ENCODE measurements at regions not wholly inside any gene's neighbourhood (a gene's known extent, or its start where the extent isn't known, plus 50 kb on each side); places are given as distances from the start of the nearest gene placed in this dataset.
A peak's percentile ranks its signal among the peaks of the same experiment; 100 is the strongest.
"Not testable (repeated sequence)": the region's sequence is repeated elsewhere in the genome, so short reads cannot be mapped to it uniquely, and the experiment has no call there.

DNA sequence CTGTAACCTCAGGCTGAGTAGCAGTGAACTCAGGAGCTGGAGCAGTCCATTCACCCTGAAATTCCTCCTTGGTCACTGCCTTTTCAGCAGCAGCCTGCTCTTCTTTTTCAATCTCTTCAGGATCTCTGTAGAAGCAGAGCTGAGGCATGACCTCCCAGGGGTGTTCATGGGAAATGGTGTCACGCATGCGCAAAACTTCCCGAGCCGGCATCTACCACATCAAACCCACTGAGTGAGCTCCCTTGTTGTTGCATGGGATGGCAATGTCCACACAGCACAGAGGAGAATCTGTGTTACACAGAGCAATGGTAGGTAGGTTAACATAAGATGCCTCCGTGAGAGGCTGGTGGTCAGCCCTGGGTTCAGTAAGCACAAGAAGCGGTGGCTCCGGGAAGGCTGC is 355.8 kb upstream of the PSMD7 start:
- not testable (repeated sequence) for H3K79me2 ChIP-seq (ENCODE audit: control insufficient read depth, insufficient read depth, low read length, poor library complexity)
- no CpG with 5 or more reads among the region's 7 CpGs for WGBS (ENCODE audit: extremely low coverage, insufficient coverage, insufficient read length)

DNA sequence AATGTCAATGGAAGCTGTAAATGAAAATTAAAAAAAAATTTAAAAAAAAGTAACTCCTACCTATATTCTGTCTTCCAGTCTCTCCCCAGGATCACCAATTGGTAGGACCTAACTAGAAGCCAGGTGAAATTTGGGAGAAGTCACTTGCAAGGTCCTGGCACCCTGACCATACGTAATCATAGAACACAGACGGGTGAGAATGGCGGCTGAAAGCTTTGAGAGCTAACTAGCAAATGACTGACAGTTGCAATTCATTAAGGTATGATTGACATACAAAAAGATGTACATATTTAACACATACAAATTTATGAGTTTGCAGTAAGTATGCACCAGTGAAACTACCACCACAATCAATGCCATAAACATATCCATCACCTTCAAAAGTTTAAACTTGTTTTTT is 372.7 kb upstream of the PSMD7 start:
- Histone ChIP-seq H3K36me3 (ENCODE audit: control insufficient read depth in 1 of 2, insufficient read depth in 2 of 2, low read length in 2 of 2) (no peaks in the 10 kb centered on the region), H2BK12ac (ENCODE audit: low read length) (no peak overlapping the region), H2AFZ (ENCODE audit: insufficient read depth, low read length, poor library complexity) (no peak overlapping the region), H4K12ac (ENCODE audit: low read depth, low read length) (no peak overlapping the region), H2BK5ac (ENCODE audit: low read depth, low read length, poor library complexity) (no peak overlapping the region), H3K27ac (ENCODE audit: low read depth, low read length) (no peak overlapping the region), H3K9ac (ENCODE audit: low read length) (no peak overlapping the region), H4K8ac (ENCODE audit: low read depth, low read length) (no peak overlapping the region), H4K91ac (ENCODE audit: low read depth, low read length) (no peak overlapping the region), H3K4me3 (ENCODE audit: low read depth, low read length) (no peak overlapping the region), H3K27me3 (ENCODE audit: insufficient read depth, low read length) (no peaks in the 10 kb centered on the region), H3K4me1 (ENCODE audit: control insufficient read depth in 1 of 2, insufficient read depth in 2 of 2, low read length in 2 of 2) (no peaks in the 10 kb centered on the region), H3K18ac (ENCODE audit: low read length) (no peak overlapping the region), H2AK5ac (ENCODE audit: low read length) (no peak overlapping the region), H2BK120ac (ENCODE audit: insufficient read depth, low read length, poor library complexity) (no peak overlapping the region), H3K9me3 (ENCODE audit: insufficient read depth, low read depth, low read length) (peaks cover 2% of the 10 kb centered on the region), H3K4ac (ENCODE audit: low read depth, low read length) (no peak overlapping the region), H3K4me2 (ENCODE audit: low read length) (no peak overlapping the region), H3K14ac (ENCODE audit: low read length) (no peak overlapping the region), H3K23ac (ENCODE audit: low read length) (no peak overlapping the region), H3K79me1 (ENCODE audit: low read length) (no peaks in the 10 kb centered on the region), H3K79me2 (ENCODE audit: control insufficient read depth, insufficient read depth, low read length, poor library complexity) (no peaks in the 10 kb centered on the region)
- no CpG with 5 or more reads among the region's 3 CpGs for WGBS (ENCODE audit: extremely low coverage, insufficient coverage, insufficient read length)
- DNase-seq = no peak

More for the DNA sequence above, 355.8 kb upstream of the PSMD7 start:
- H3K27ac ChIP-seq (ENCODE audit: low read depth, low read length); H3K9ac ChIP-seq (ENCODE audit: low read length); H3K4ac ChIP-seq (ENCODE audit: low read depth, low read length); DNase-seq; H2BK120ac ChIP-seq (ENCODE audit: insufficient read depth, low read length, poor library complexity); H4K8ac ChIP-seq (ENCODE audit: low read depth, low read length); H2AFZ ChIP-seq (ENCODE audit: insufficient read depth, low read length, poor library complexity); H2BK5ac ChIP-seq (ENCODE audit: low read depth, low read length, poor library complexity); H3K18ac ChIP-seq (ENCODE audit: low read length); H3K9me3 ChIP-seq (ENCODE audit: insufficient read depth, low read depth, low read length); H3K23ac ChIP-seq (ENCODE audit: low read length); H3K14ac ChIP-seq (ENCODE audit: low read length); H3K27me3 ChIP-seq (ENCODE audit: insufficient read depth, low read length); H2BK12ac ChIP-seq (ENCODE audit: low read length); H3K4me1 ChIP-seq (ENCODE audit: control insufficient read depth in 1 of 2, insufficient read depth in 2 of 2, low read length in 2 of 2); H4K91ac ChIP-seq (ENCODE audit: low read depth, low read length); H3K79me1 ChIP-seq (ENCODE audit: low read length); H3K4me2 ChIP-seq (ENCODE audit: low read length); H2AK5ac ChIP-seq (ENCODE audit: low read length); H4K12ac ChIP-seq (ENCODE audit: low read depth, low read length); H3K36me3 ChIP-seq (ENCODE audit: control insufficient read depth in 1 of 2, insufficient read depth in 2 of 2, low read length in 2 of 2); H3K4me3 ChIP-seq (ENCODE audit: low read depth, low read length): not testable (repeated sequence)

DNA sequence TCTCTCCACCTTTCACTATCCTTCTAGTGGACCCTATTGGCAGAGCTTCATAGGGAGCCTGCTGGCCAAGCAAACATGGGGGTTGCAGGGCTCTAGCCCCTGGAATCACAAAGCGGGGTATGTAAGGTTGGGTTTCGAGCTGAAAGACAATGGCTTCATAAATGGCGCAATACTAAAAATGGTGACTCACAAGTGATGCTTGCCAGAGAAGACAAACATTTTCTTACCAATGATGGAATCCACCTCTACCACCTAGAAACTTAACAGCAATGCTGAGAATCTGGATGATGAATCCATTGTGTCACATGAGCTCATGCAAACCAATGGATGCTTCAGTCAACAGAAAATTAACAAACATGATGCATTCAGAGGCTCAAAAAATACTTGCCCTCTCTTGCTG is 375.3 kb upstream of the PSMD7 start:
- no peaks in the 10 kb centered on the region for H3K27me3 ChIP-seq (ENCODE audit: insufficient read depth, low read length)
- no peak overlapping the region for H2BK12ac ChIP-seq (ENCODE audit: low read length)
- H3K79me1 ChIP-seq (ENCODE audit: low read length) = no peaks in the 10 kb centered on the region
- no peak overlapping the region for H4K8ac ChIP-seq (ENCODE audit: low read depth, low read length)
- H3K4me1 ChIP-seq (ENCODE audit: control insufficient read depth in 1 of 2, insufficient read depth in 2 of 2, low read length in 2 of 2) = no peaks in the 10 kb centered on the region
- H3K14ac ChIP-seq (ENCODE audit: low read length) = no peak overlapping the region
- no peak overlapping the region for H2BK120ac ChIP-seq (ENCODE audit: insufficient read depth, low read length, poor library complexity)
- WGBS (ENCODE audit: extremely low coverage, insufficient coverage, insufficient read length) = no CpG with 5 or more reads among the region's 3 CpGs
- no peak overlapping the region for H3K18ac ChIP-seq (ENCODE audit: low read length)
- H2AFZ ChIP-seq (ENCODE audit: insufficient read depth, low read length, poor library complexity) = no peak overlapping the region
- H3K36me3 ChIP-seq (ENCODE audit: control insufficient read depth in 1 of 2, insufficient read depth in 2 of 2, low read length in 2 of 2) = no peaks in the 10 kb centered on the region
- no peak overlapping the region for H2BK5ac ChIP-seq (ENCODE audit: low read depth, low read length, poor library complexity)
- no peak overlapping the region for H4K91ac ChIP-seq (ENCODE audit: low read depth, low read length)
- no peak overlapping the region for H3K9ac ChIP-seq (ENCODE audit: low read length)
- no peaks in the 10 kb centered on the region for H3K9me3 ChIP-seq (ENCODE audit: insufficient read depth, low read depth, low read length)
- no peaks in the 10 kb centered on the region for H3K79me2 ChIP-seq (ENCODE audit: control insufficient read depth, insufficient read depth, low read length, poor library complexity)
- H3K4me2 ChIP-seq (ENCODE audit: low read length) = no peak overlapping the region
- H4K12ac ChIP-seq (ENCODE audit: low read depth, low read length) = no peak overlapping the region
- peak; percentile 0 to 71 for DNase-seq
- no peak overlapping the region for H3K4ac ChIP-seq (ENCODE audit: low read depth, low read length)
- H2AK5ac ChIP-seq (ENCODE audit: low read length) = no peak overlapping the region
- H3K4me3 ChIP-seq (ENCODE audit: low read depth, low read length) = no peak overlapping the region
- no peak overlapping the region for H3K23ac ChIP-seq (ENCODE audit: low read length)
- H3K27ac ChIP-seq (ENCODE audit: low read depth, low read length) = no peak overlapping the region

DNA sequence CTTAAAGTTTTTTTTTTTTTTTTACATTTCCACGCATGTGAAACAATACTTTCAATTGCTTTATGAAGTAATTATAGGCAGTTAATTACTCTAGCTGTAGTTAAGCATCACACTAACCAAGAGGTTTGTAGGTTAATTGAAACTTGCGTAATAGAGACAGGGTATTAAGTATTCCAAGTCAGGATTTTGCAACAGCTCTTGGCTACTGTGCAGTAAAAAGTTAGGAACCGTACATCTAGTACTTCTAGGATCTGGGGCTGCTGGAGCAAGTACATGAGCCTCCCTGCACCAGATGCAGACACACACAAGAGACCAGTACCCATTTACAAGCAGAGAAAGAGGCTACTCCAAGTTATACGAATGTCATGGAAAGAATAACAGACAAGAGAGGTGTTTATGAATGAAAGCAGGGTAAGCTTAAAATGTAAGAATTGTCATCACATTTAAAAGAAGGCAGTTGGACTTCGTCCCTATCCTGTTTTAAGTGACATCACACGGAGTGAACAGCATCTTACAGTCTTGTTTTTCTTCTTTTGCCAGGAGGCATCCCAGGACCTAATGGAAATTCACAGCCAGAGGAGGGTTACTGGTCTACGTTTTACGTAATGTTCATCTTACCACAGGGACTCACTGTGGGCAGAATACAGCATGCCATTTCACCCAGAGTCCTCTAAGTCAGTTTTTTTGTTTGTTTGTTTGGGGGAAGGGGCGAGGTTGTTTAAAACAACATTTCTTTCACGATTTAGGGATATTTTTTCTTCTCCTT is 379.6 kb upstream of the PSMD7 start:
- no peak overlapping the region for H3K4me2 ChIP-seq (ENCODE audit: low read length)
- WGBS (ENCODE audit: extremely low coverage, insufficient coverage, insufficient read length) = no CpG with 5 or more reads among the region's 10 CpGs

More for the DNA sequence above, 379.6 kb upstream of the PSMD7 start:
- H3K14ac ChIP-seq (ENCODE audit: low read length) = no peak overlapping the region
- H3K23ac ChIP-seq (ENCODE audit: low read length) = no peak overlapping the region
- H3K36me3 ChIP-seq (ENCODE audit: control insufficient read depth in 1 of 2, insufficient read depth in 2 of 2, low read length in 2 of 2) = no peaks in the 10 kb centered on the region
- H3K4ac ChIP-seq (ENCODE audit: low read depth, low read length) = no peak overlapping the region
- H4K12ac ChIP-seq (ENCODE audit: low read depth, low read length) = no peak overlapping the region
- H3K79me1 ChIP-seq (ENCODE audit: low read length) = no peaks in the 10 kb centered on the region
- no peak overlapping the region for H2BK5ac ChIP-seq (ENCODE audit: low read depth, low read length, poor library complexity)
- no peak overlapping the region for H3K9ac ChIP-seq (ENCODE audit: low read length)
- no peak for DNase-seq
- no peak overlapping the region for H2BK12ac ChIP-seq (ENCODE audit: low read length)
- no peak overlapping the region for H3K4me3 ChIP-seq (ENCODE audit: low read depth, low read length)
- no peak overlapping the region for H4K91ac ChIP-seq (ENCODE audit: low read depth, low read length)
- no peak overlapping the region for H2AK5ac ChIP-seq (ENCODE audit: low read length)
- H4K8ac ChIP-seq (ENCODE audit: low read depth, low read length) = no peak overlapping the region
- no peaks in the 10 kb centered on the region for H3K4me1 ChIP-seq (ENCODE audit: control insufficient read depth in 1 of 2, insufficient read depth in 2 of 2, low read length in 2 of 2)
- no peaks in the 10 kb centered on the region for H3K27me3 ChIP-seq (ENCODE audit: insufficient read depth, low read length)
- no peaks in the 10 kb centered on the region for H3K79me2 ChIP-seq (ENCODE audit: control insufficient read depth, insufficient read depth, low read length, poor library complexity)
- no peaks in the 10 kb centered on the region for H3K9me3 ChIP-seq (ENCODE audit: insufficient read depth, low read depth, low read length)
- H2BK120ac ChIP-seq (ENCODE audit: insufficient read depth, low read length, poor library complexity) = no peak overlapping the region
- no peak overlapping the region for H3K27ac ChIP-seq (ENCODE audit: low read depth, low read length)
- no peak overlapping the region for H3K18ac ChIP-seq (ENCODE audit: low read length)
- no peak overlapping the region for H2AFZ ChIP-seq (ENCODE audit: insufficient read depth, low read length, poor library complexity)
